Right forelimb (tissue), 1 donor: ENCODE measurements at regions not wholly inside any gene's neighbourhood (a gene's known extent, or its start where the extent isn't known, plus 50 kb on each side); places are given as distances from the start of the nearest gene placed in this dataset.
"Not testable (repeated sequence)": the region's sequence is repeated elsewhere in the genome, so short reads cannot be mapped to it uniquely, and the experiment has no call there.

Source experiments
- DNase-seq: peaks from one replicate; pipeline ENCODE4 v3.0.0-alpha.2; 2018

DNA sequence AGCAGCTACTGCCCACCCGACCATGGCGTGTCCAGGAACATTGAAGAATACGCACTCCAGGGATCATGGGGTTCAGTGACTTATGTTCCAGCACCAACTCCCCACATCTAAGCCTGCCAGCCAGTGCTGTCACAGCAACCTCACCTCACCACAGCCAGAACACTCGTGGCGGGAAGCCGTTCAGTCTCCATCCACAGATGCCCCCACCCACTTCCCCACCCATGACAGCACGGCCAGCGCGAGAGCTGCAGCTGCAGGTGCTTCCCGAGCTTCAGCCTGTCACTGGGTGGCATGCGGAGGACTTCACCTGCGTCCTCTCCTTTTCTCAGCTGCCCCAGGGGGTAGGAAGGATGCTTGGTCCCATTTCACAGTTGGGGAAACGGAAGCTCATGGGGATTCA lies 50.3 kb downstream of the RBFOX3 start:
- DNase-seq, result no peak

DNA sequence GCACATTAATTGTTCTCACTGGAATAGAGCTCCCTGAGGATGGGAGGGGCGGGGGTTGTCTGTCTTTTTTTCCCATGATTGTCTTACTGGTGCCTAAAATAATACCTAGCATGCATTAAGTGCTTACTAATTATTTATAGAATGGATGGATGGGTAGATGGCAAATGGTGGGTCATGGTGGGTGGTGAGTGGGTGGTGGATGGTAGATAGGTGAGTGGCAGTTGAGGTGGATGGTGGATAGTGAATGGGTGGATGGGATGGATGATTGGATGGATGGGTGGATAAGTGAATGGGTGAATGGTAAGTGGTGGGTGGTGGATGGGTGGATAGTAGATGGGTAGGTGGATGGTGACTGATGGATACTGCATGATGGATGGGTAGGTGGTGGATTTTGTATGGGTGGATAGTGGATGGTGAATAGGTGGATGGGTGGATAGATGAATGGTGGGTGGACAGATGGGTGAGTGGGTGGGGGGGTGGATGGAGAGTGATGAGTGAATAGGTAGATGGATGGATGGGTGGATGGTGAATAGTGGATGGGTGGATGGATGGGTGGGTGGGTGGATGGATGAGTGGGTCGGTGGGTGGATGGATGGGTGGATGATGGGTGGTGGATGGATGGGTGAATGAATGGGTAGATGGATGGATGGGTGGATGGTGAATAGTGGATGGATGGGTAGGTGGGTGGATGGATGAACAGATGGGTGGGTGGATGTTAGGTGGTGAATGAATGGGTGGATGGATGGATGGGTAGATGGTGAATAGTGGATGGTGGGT lies 51.6 kb downstream of the RBFOX3 start:
- DNase-seq, result no peak

DNA sequence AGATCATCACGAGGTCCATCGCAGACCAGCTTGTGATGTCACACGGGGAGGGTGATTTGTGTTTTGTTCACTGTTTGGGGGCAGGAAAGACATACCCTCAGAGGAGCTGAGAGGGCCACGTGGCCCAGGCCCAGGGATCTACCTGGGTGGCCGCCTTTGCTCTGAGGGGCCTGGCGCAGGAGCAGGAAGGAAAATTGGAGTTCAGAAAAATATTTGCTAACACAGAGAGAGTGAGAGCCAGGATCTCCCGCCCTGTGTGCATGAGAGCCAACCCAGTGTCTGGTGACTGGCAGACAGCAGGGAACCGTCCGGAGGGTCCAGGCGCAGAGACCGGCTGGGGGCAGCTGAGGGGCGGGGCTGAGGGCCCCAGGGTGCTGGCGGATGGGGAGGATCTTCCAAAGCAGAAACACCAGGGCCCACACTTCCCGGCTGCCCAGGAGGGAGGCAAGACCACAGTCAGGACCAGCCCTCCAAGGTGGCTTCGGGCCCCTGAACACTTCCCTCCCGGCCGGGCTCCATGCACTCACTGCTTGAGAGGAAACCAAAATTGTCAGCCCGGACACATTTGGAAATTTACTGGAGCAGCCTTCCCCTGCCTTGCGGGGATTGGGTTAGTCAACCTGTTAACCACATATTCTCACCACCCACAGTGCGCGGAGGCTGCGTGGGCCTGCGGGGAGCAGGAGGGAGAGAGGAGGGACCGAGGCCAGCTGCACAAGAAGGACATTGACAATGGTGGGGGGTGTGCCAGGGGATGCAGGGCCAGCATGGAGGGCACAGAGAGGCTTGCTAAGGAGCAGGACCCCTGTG lies 52.6 kb downstream of the RBFOX3 start:
- DNase-seq, result peak; percentile 53

DNA sequence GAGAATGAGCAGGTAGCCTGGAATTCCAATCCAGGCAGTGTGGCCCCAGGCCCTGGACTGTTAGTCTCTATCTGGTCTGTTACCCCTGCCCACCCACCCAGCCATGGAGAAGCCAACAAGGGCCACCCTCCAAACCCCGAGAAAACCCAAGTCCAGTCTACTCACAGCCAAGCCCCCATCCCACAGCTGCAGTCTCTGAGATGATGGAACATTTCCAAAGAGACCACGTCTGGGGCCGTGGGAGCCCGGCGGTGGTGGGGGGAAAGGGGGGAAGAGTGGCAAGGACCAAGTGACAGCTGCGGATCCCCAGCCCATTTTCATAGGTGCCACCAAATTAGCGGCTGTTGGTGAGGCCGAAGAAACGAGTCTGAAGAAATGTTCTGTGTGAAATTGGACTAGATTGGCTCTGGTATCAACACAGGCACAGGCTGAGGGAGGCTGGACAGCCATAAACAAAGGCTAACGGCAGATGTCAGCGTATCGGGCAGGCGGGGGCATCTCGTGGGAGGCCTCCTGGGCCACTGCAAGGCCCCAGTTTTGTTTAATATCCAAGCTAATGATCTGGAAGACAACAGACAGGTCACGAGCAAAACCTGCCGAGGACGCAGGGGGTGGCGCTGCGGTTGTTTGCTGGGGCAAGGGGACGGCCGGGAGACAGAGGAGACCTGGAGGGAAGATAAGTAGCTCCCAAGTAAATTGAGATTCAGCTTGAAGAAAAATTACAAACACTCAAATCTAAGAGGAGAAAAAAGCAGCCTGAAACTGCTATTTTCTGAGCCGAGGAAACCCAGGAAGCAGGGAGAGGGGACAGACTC lies 53.4 kb downstream of the RBFOX3 start:
- DNase-seq, result no peak

DNA sequence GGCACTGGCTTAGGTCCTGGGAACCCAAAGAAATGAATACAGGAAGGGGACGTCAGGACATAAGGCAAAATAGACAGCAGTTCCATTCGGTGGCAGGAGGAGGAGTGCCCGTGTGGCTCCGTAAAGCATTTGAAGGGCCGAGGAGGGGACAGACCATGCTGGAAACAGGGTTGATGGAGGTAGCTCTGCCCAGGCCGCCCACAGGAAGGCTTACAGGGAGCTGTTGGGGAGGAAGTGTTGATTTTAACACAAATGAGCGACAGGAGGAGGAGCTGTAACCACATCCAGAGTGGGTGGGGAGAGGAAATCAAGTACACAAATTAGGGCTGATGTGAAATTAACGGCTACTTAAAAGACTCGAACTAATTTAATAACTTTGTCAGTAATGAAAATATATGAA lies 54.6 kb downstream of the RBFOX3 start:
- no peak for DNase-seq

DNA sequence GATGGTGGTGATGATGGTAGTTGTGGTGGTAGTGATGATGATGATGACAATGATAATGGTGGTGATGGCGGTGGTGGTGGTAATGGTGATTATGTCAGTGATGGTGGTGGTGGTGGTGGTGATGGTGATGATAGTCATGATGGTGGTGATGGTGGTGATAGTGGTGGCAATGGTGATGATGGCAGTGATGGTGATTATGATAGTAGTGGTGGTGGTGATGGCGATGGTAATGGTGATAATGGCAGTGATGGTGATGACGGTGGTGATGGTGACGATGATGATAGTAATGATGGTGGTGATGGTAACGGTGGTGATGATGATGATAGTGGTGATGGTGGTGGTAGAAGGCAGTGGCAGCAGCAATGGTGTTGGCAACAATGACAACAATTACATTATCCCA lies 55.3 kb downstream of the RBFOX3 start:
- DNase-seq, result no peak

DNA sequence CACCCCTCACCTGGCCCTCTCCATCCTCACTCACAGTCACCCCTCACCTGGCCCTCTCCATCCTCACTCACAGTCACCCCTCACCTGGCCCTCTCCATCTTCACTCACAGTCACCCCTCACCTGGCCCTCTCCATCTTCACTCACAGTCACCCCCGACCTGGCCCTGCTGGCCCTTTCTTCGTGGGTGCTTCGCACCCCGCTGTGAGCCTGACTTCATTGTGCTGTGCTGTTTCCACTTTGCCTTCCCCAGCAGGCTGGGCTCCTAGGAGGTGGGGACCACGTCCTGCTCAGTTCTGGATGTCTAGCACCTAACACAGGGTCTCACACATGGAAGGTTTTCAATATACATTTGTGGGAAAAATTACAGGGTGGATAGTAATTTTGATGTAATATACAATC lies 56.5 kb downstream of the RBFOX3 start:
- DNase-seq, result not testable (repeated sequence)

DNA sequence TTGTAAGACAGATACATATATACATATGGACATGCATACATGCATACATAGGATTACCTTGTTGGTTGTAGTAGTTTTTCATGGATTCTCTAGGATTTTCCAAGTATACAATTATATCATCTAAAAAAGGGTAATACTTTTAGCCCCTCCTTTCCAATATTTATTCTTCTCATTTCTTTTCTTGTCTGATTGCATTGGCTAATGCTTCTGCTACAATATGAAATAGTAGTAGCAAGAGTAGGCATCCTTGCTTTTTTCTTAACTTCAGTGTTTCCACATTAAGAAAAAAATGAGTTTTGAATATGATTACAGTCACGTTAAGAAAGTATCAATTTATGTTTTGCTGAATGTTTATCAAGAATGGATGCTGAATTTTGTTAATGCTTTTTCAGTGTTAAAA lies 58.0 kb downstream of the RBFOX3 start:
- no peak for DNase-seq

DNA sequence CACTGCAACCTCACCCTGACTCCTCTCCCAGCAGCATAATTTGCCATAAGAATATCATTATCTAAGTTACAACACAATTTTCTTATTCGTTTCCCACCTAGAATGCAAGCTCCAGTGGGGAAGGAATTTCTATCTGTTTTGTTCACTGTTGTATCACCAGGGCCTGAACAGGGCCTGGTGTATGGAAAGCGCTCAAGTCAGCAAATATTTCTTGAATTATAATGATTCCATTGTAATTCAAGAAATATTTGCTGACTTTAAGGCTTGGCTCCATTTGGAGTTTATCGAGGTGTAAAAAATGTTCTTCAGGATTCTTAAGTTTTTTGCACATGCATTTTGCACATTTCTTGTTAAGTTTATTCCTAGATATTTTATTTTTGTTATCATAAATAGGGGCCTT lies 58.4 kb downstream of the RBFOX3 start:
- no peak for DNase-seq

DNA sequence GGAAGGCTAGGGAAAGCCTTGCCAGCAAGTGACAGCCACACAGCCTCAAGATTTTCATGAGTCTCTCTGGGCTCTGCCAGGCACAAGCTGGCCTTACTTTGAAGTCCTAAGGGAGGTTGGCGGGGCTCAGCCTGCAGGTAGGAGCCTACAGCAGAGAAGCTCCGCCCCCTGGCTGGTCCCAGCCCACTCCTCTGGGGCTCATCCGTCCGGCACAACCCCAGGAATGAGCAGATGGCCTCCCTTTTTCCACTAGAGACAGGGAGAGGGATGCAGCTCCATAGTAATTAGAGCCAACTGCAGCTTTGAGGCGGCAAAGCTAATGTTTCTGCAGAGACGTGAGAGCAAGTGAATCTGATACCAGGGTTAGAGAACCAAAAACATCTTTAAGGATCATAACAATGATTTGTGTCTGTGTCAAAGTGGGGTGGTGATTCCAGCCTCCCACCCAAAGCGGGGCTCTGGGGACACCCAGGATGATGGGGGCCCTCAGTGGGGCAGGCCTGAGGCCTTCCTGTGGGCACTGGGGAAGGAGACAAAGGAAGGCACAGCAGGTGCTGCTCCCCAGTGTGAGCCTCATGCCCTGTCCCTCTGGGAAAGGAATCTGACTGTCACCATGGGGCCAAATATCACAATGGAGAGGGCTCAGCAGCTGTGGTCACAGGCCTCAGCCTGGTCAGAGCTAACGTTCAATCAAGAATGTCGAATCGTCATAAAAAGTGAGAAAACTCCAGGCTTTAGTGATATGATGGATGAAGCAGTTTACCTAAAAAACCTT lies 61.5 kb downstream of the RBFOX3 start:
- no peak for DNase-seq

DNA sequence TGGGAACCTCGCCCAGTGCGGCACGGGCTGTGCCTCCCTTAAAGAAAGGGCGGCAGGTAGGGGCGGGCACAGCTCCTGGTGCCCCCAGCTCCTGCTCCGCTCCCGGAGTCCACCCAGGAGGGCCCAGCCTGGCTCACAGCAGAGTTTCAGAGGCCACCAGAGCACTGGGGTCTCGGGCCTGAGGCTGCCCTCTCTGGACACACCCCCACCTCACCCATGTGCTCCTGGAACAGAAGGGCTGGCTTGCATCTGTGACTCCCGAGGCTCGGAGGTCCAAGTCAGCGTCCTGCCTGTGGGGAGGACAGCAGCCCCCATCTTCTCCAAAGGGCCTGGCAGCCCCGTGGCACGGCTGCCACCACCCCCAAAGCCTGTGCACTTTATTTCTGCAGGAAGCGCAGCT lies 62.7 kb downstream of the RBFOX3 start:
- no peak for DNase-seq

DNA sequence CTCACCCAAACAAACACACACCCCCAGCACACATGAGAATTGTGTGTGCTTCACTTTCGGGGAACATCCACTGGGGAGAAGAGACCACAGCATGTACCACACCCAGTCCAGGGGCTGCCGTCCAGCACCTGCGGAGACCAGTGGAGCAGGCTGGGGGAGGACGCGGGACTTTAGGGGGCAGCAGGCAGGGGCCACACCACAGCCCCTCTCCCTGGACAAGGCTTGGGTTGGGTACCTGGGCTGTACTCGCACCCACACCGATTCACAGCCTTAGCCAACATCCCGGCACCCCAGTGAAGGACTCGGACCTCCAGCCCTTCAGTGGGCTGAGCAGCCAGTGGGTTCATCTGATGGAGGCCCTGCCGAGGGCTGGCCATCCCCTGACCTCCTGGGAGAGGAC lies 63.3 kb downstream of the RBFOX3 start:
- no peak for DNase-seq

DNA sequence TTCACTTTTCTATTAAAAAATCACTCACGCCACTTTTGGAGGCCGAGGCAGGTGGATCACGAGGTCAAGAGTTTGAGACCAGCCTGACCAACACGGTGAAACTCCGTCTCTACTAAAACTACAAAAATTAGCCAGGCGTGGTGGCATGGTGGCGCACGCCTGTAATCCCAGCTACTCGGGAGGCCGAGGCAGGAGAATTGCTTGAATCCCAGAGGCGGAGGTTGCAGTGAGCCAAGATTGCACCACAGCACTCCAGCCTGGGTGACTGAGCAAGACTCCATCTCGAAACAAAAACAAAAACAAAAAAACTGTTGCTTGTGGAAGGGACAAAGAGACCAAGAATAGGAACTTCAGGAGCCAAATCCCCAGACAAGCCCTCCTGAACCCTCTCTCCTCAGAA lies 63.7 kb downstream of the RBFOX3 start:
- not testable (repeated sequence) for DNase-seq

DNA sequence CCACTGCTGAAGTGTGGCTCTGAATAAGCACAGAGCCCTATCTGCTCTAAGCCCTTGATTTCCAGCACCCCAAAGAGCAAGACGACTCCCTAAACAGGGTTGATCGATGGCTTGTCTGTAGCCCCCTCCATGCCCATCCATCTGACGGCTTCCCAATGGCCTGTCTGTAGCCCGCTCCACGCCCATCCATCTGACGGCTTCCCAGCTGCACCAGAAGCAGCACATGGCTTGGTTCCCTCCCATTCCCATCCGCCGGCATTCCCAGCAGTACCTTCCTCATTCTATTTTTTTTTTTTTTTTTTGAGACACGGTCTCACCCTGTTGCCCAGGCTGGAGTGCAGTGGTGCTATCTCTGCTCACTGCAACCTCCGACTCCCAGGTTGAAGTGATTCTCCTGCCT lies 64.5 kb downstream of the RBFOX3 start:
- DNase-seq, result no peak

DNA sequence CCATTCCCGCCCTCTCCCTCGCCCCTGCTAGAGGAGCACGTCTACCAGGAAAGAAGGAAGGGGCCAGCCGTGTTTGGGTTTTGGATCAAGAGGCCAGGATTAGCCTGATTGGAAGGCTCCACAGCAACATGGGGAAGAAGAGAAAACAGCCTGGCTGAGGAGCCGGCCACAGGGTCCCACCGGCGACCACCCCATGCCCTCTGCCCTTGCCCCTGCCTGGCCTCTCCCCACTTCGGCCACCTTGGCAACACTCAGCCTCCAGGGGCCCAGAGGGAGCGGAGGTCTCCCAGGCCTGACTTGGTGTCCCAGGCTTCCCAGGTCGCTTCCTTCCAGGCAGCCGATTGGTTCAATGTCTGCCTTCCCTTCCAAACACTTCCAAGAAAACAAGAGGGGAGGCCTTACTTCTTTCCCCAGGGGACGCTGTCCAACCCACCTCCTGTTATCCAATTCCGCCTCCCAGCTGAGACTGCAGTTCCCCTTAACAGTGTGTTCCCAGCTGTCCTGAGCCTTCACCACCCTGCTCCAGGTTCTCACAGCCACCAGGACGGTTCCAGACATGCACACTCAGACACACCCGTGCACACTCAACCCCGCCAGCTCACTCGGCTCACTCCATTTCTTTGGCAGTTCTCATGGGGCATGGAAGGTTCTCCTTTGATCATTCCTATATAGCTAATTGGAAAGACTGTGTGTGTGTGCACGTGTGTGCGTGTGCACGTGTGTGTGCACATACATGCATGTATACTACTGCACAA lies 65.4 kb downstream of the RBFOX3 start:
- no peak for DNase-seq

DNA sequence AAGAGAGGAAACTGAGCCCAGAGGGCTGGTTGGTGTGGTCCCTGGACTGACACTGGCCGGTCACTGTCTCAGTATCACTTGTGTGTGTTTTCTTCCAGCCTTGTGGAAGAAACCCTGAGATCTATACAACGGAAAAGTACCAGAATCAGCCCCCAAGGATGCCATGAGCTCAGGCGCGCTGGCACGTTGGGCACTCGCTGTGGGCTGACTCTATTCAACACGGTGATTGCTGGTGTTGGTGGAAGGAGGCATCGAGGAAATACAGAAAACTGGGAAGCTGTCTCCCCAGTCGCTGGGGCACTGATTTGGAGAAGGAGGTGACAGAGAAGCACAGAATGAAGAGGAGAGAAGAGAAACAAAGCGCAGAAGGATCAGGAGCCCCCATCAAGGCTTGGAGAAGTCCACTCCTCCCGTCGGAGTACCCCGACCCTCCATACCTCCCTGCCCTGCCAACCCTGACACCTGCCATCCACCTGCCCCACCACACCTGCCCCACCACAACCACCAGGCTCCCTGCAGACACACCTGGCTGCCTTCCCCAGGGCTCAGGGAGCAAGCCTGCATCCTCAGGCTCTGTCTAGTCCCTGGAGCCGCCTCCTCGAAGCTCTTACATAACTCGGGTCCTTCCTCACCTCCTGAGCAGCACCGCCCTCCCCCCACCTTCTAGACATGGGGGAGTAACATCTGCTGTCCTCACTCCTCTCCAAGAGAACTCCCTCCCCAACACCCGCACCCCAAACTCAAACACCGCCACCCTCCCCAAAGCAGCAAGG lies 66.5 kb downstream of the RBFOX3 start:
- no peak for DNase-seq

DNA sequence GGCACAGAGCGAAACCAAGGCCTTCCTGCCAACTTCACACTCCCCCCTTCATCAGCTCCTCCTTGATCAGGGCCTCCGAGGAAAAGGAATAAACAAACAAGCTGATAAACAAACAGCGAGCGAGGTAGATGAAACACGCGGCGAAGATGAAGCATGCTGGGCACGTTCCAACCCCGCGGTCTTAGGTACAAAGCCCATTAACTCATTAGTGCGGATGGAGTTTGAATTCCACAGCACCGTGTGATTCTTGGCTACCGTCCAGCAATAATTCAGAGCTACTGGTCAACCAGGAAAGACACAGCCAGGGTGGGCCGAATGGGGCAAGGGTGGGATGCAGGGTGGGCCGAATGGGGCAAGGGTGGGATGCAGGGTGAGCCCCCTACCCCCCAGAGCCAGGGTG lies 67.3 kb downstream of the RBFOX3 start:
- DNase-seq, result no peak

DNA sequence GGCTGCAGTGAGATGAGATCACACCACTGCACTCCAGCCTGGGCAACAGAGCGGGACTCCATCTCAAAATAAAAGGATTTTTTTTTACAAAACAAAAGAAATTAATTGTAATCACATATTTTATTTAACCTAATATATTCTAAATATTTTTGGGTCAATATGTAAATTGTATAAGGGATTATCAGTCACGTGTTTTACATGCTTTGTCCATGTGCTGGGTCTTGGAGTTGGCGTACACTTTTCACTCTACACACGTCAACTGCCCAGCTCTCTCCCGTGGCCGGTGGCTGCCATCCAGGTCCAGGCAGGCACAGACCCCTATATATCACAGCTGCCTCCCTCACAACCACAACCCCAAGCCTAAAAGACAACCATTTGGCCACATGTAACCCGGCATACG lies 68.1 kb downstream of the RBFOX3 start:
- no peak for DNase-seq

DNA sequence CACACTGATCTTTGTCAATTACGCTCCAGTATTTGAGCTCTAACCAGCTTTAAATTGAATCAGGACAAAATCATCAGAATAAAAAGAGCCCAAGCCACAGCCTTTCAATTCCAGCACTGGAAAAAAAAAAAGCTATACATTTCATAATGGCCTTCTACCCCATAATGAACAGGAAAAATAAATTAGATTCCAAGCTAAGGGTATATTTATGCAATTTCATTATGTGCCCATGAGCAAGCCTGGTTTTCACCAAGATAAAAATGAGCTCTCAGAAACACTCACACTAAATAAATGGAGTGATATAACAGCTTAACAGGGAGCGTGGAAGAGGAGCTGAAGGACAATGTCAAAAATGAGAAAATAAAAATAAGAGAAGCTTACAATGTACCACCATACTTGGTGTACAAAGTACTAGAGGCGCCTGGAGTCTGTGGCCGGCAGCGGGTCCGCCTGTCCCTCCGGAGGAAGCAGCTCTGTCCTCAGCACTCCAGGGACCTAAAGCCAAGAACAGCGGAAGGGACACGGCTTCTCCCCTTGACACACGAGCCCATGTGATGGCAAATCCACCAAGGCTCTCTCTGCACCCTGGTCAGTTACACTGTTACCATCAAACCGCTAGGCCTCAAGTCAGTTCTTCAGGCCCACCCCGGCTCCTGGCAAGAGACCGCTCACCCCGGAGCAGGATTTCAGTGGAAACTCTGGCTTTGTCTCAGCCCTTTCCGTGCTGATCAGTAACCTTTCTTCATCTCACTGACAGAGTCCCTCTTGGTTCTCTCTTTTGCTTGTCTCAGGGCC lies 69.6 kb downstream of the RBFOX3 start:
- no peak for DNase-seq
